ENCODE measurements at regions not wholly inside any gene's neighbourhood (a gene's known extent, or its start where the extent isn't known, plus 50 kb on each side); places are given as distances from the start of the nearest gene placed in this dataset.

DNA sequence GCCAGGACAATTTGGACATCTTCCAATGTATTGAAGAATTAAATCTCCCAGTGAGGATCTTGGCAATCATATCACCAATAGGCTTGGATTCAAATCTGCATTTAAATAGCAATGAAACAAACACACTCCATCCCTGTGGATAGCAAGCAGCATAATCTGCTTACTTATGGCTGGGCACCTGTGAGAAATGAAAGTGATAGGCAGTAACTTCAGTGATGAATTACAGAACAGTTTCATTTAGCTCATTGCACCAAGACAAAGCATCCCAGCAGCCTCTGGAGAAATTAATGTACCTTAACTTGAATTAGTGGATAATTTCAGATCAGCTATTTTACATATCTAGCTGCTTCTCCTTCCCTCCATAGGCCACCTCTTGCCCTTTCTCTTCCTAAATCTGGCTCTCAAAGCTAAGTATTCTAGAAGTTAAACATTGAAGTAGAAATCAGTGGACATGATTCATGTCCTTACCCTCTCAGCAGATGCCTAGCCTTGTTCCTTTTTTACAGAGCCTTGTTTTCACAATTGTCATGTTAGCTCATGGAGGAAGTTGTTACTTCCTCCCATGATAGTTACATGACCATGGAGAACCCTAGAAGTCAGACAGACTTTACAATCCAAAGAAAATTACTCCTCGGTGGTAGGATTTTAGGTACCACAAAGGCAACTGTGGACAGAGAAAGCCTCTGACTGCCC is 88.5 kb upstream of the TACR1 start:
- Histone ChIP-seq H3K4me3 (ENCODE audit: low read depth, low read length) (no peak overlapping the region), H3K36me3 (ENCODE audit: control insufficient read depth in 1 of 2, insufficient read depth in 2 of 2, low read length in 2 of 2) (no peaks in the 10 kb centered on the region), H3K4me1 (ENCODE audit: control insufficient read depth in 1 of 2, insufficient read depth in 2 of 2, low read length in 2 of 2) (peaks cover 4 to 11% of the 10 kb centered on the region in 2 experiments), H3K9ac (ENCODE audit: low read length) (no peak overlapping the region), H2BK12ac (ENCODE audit: low read length) (no peak overlapping the region), H4K91ac (ENCODE audit: low read depth, low read length) (no peak overlapping the region), H4K8ac (ENCODE audit: low read depth, low read length) (no peak overlapping the region), H3K27me3 (ENCODE audit: insufficient read depth, low read length) (no peaks in the 10 kb centered on the region), H3K14ac (ENCODE audit: low read length) (no peak overlapping the region), H3K27ac (ENCODE audit: low read depth, low read length) (no peak overlapping the region), H2AK5ac (ENCODE audit: low read length) (no peak overlapping the region), H3K9me3 (ENCODE audit: insufficient read depth, low read depth, low read length) (no peaks in the 10 kb centered on the region), H2AFZ (ENCODE audit: insufficient read depth, low read length, poor library complexity) (no peak overlapping the region), H2BK120ac (ENCODE audit: insufficient read depth, low read length, poor library complexity) (no peak overlapping the region), H3K4me2 (ENCODE audit: low read length) (no peak overlapping the region), H3K4ac (ENCODE audit: low read depth, low read length) (no peak overlapping the region), H3K18ac (ENCODE audit: low read length) (no peak overlapping the region), H4K12ac (ENCODE audit: low read depth, low read length) (no peak overlapping the region), H3K79me2 (ENCODE audit: control insufficient read depth, insufficient read depth, low read length, poor library complexity) (no peaks in the 10 kb centered on the region), H3K23ac (ENCODE audit: low read length) (no peak overlapping the region), H3K79me1 (ENCODE audit: low read length) (peaks cover 6% of the 10 kb centered on the region), H2BK5ac (ENCODE audit: low read depth, low read length, poor library complexity) (no peak overlapping the region)
- no CpG with 5 or more reads among the region's 1 CpG for WGBS (ENCODE audit: extremely low coverage, insufficient coverage, insufficient read length)
- DNase-seq = peak in 1 of 2 donors; percentile 17

GRCh38 chr2:75284345-75284744 is 85.0 kb upstream of the TACR1 start:
- H4K91ac ChIP-seq (ENCODE audit: low read depth, low read length) = no peak overlapping the region
- no peak overlapping the region for H3K9ac ChIP-seq (ENCODE audit: low read length)
- no peak overlapping the region for H3K18ac ChIP-seq (ENCODE audit: low read length)
- no peak overlapping the region for H4K12ac ChIP-seq (ENCODE audit: low read depth, low read length)
- H3K27me3 ChIP-seq (ENCODE audit: insufficient read depth, low read length) = no peaks in the 10 kb centered on the region
- H3K36me3 ChIP-seq (ENCODE audit: control insufficient read depth in 1 of 2, insufficient read depth in 2 of 2, low read length in 2 of 2) = no peaks in the 10 kb centered on the region
- no peak overlapping the region for H4K8ac ChIP-seq (ENCODE audit: low read depth, low read length)
- no peak overlapping the region for H3K23ac ChIP-seq (ENCODE audit: low read length)
- H2BK5ac ChIP-seq (ENCODE audit: low read depth, low read length, poor library complexity) = no peak overlapping the region
- no peaks in the 10 kb centered on the region for H3K79me2 ChIP-seq (ENCODE audit: control insufficient read depth, insufficient read depth, low read length, poor library complexity)
- no peak overlapping the region for H3K4me2 ChIP-seq (ENCODE audit: low read length)
- no peak for DNase-seq
- H2BK120ac ChIP-seq (ENCODE audit: insufficient read depth, low read length, poor library complexity) = no peak overlapping the region
- no peak overlapping the region for H3K14ac ChIP-seq (ENCODE audit: low read length)
- H3K79me1 ChIP-seq (ENCODE audit: low read length) = peaks cover 3% of the 10 kb centered on the region
- H2BK12ac ChIP-seq (ENCODE audit: low read length) = no peak overlapping the region
- H3K4ac ChIP-seq (ENCODE audit: low read depth, low read length) = no peak overlapping the region
- H2AK5ac ChIP-seq (ENCODE audit: low read length) = no peak overlapping the region
- H3K27ac ChIP-seq (ENCODE audit: low read depth, low read length) = no peak overlapping the region
- H3K4me3 ChIP-seq (ENCODE audit: low read depth, low read length) = no peak overlapping the region
- peaks cover 2 to 4% of the 10 kb centered on the region in 2 experiments for H3K4me1 ChIP-seq (ENCODE audit: control insufficient read depth in 1 of 2, insufficient read depth in 2 of 2, low read length in 2 of 2)
- no peaks in the 10 kb centered on the region for H3K9me3 ChIP-seq (ENCODE audit: insufficient read depth, low read depth, low read length)
- WGBS (ENCODE audit: extremely low coverage, insufficient coverage, insufficient read length) = no CpG with 5 or more reads among the region's 2 CpGs
- no peak overlapping the region for H2AFZ ChIP-seq (ENCODE audit: insufficient read depth, low read length, poor library complexity)

DNA sequence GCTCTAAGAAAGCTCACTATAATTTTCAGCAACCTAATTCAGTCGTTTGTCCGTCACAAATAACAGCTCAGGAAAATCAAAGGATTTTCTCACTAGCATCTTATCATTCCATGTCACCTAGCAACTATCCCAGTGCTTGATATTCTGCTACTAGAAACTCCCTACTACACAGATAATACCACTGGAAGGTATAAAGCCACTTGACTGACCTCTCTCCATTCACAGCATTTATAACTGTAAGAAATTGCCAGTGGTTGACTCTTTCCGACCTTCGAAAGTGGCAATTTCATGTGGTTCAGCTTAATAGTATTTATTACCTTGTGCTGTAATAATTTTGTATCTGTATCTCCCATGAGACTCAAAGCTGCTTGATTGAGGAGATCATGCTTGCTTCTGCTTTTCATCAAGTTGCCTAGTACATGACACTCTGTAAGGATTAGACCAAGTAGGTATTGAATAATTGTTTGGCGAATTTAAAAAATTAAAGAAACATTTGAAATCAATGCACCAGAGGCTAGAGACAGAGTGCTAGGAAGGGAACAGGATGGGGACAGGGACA is 79.6 kb upstream of the TACR1 start:
- Histone ChIP-seq H3K79me2 (ENCODE audit: control insufficient read depth, insufficient read depth, low read length, poor library complexity) (no peaks in the 10 kb centered on the region), H3K18ac (ENCODE audit: low read length) (no peak overlapping the region), H3K4me1 (ENCODE audit: control insufficient read depth in 1 of 2, insufficient read depth in 2 of 2, low read length in 2 of 2) (no peaks in the 10 kb centered on the region), H3K79me1 (ENCODE audit: low read length) (no peaks in the 10 kb centered on the region), H3K14ac (ENCODE audit: low read length) (no peak overlapping the region), H2AK5ac (ENCODE audit: low read length) (no peak overlapping the region), H2BK5ac (ENCODE audit: low read depth, low read length, poor library complexity) (no peak overlapping the region), H3K36me3 (ENCODE audit: control insufficient read depth in 1 of 2, insufficient read depth in 2 of 2, low read length in 2 of 2) (no peaks in the 10 kb centered on the region), H3K27ac (ENCODE audit: low read depth, low read length) (no peak overlapping the region), H3K9ac (ENCODE audit: low read length) (no peak overlapping the region), H4K12ac (ENCODE audit: low read depth, low read length) (no peak overlapping the region), H3K4me3 (ENCODE audit: low read depth, low read length) (no peak overlapping the region), H4K91ac (ENCODE audit: low read depth, low read length) (no peak overlapping the region), H3K4me2 (ENCODE audit: low read length) (no peak overlapping the region), H4K8ac (ENCODE audit: low read depth, low read length) (no peak overlapping the region), H2BK120ac (ENCODE audit: insufficient read depth, low read length, poor library complexity) (no peak overlapping the region), H3K4ac (ENCODE audit: low read depth, low read length) (no peak overlapping the region), H2BK12ac (ENCODE audit: low read length) (no peak overlapping the region), H2AFZ (ENCODE audit: insufficient read depth, low read length, poor library complexity) (no peak overlapping the region), H3K23ac (ENCODE audit: low read length) (no peak overlapping the region), H3K27me3 (ENCODE audit: insufficient read depth, low read length) (no peaks in the 10 kb centered on the region), H3K9me3 (ENCODE audit: insufficient read depth, low read depth, low read length) (no peaks in the 10 kb centered on the region)
- DNase-seq = no peak
- no CpG with 5 or more reads among the region's 5 CpGs for WGBS (ENCODE audit: extremely low coverage, insufficient coverage, insufficient read length)

DNA sequence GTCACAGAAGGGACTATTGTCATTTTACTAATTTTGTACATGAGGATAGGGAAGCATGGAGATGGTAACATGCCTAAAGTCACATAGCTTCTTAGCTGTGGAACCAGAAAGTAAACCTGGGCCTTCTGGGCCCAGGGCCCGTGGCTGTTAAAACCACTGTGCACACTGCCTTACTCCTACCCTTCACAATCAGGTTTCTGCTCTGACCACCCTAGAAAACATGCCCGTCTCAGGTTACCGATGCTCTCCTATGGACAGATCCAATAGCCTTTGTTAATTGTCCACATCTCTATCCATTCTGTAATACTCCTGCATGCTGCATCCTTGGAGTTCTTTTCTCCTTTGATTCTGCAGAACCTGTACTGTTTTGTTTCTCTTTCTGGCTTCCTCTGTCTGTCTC is 79.0 kb upstream of the TACR1 start:
- Histone ChIP-seq H4K91ac (ENCODE audit: low read depth, low read length) (no peak overlapping the region), H2AK5ac (ENCODE audit: low read length) (no peak overlapping the region), H3K36me3 (ENCODE audit: control insufficient read depth in 1 of 2, insufficient read depth in 2 of 2, low read length in 2 of 2) (no peaks in the 10 kb centered on the region), H3K27ac (ENCODE audit: low read depth, low read length) (no peak overlapping the region), H3K4ac (ENCODE audit: low read depth, low read length) (no peak overlapping the region), H2BK5ac (ENCODE audit: low read depth, low read length, poor library complexity) (no peak overlapping the region), H3K27me3 (ENCODE audit: insufficient read depth, low read length) (no peaks in the 10 kb centered on the region), H2BK12ac (ENCODE audit: low read length) (no peak overlapping the region), H2AFZ (ENCODE audit: insufficient read depth, low read length, poor library complexity) (no peak overlapping the region), H3K9ac (ENCODE audit: low read length) (no peak overlapping the region), H3K18ac (ENCODE audit: low read length) (no peak overlapping the region), H3K14ac (ENCODE audit: low read length) (no peak overlapping the region), H3K4me2 (ENCODE audit: low read length) (no peak overlapping the region), H3K79me2 (ENCODE audit: control insufficient read depth, insufficient read depth, low read length, poor library complexity) (no peaks in the 10 kb centered on the region), H3K9me3 (ENCODE audit: insufficient read depth, low read depth, low read length) (no peaks in the 10 kb centered on the region), H2BK120ac (ENCODE audit: insufficient read depth, low read length, poor library complexity) (no peak overlapping the region), H3K79me1 (ENCODE audit: low read length) (no peaks in the 10 kb centered on the region), H3K4me1 (ENCODE audit: control insufficient read depth in 1 of 2, insufficient read depth in 2 of 2, low read length in 2 of 2) (no peaks in the 10 kb centered on the region), H3K4me3 (ENCODE audit: low read depth, low read length) (no peak overlapping the region), H4K8ac (ENCODE audit: low read depth, low read length) (no peak overlapping the region), H4K12ac (ENCODE audit: low read depth, low read length) (no peak overlapping the region), H3K23ac (ENCODE audit: low read length) (no peak overlapping the region)
- no CpG with 5 or more reads among the region's 3 CpGs for WGBS (ENCODE audit: extremely low coverage, insufficient coverage, insufficient read length)
- no peak for DNase-seq

All from trophoblast cell (in vitro differentiated cells and primary cell).